Neural cell (in vitro differentiated cells): ENCODE measurements at regions not wholly inside any gene's neighbourhood (a gene's known extent, or its start where the extent isn't known, plus 50 kb on each side); places are given as distances from the start of the nearest gene placed in this dataset.

Experiments used
- H2AFZ ChIP-seq: fragments of 200-600, 300-800 bp; sonication (generic), shearing (Covaris generic); 2 replicates; pipeline ENCODE4 v1.6.0; 2014; ENCODE audit warnings: low read depth, mild to moderate bottlenecking, antibody characterized with exemption, low read length, moderate library complexity
- H3F3A ChIP-seq: fragments of 200-600 bp; shearing (Covaris generic); 2 replicates; pipeline ENCODE4 v1.6.1; 2016; ENCODE audit warnings: mild to moderate bottlenecking, moderate library complexity, mixed read lengths, antibody characterized with exemption, low read length; ENCODE audit not compliant: insufficient read depth, poor library complexity, severe bottlenecking
- H3K27ac ChIP-seq: fragments of 200-600, 300-800 bp; sonication (generic), shearing (Covaris generic); 2 replicates; pipeline ENCODE4 v1.5.1; 2014; ENCODE audit warnings: mild to moderate bottlenecking, low read length, moderate library complexity
- H3K27me3 ChIP-seq: fragments of 300-800, 200-600 bp; sonication (generic), shearing (Covaris generic); 2 replicates; pipeline ENCODE4 v1.6.0; 2014; ENCODE audit warnings: mild to moderate bottlenecking, low read depth, low read length, moderate library complexity; ENCODE audit not compliant: insufficient read depth
- H3K36me3 ChIP-seq: fragments of 300-800, 200-600 bp; sonication (generic), shearing (Covaris generic); 2 replicates; pipeline ENCODE4 v1.5.1; 2014; ENCODE audit warnings: mild to moderate bottlenecking, antibody characterized with exemption, low read length, moderate library complexity; ENCODE audit not compliant: insufficient read depth
- H3K4me2 ChIP-seq: fragments of 300-800, 200-600 bp; sonication (generic), shearing (Covaris generic); 2 replicates; pipeline ENCODE4 v1.6.0; 2014; ENCODE audit warnings: mild to moderate bottlenecking, low read length
- H3K4me3 ChIP-seq: fragments of 300-800, 200-600 bp; sonication (generic), shearing (Covaris generic); 2 replicates; pipeline ENCODE4 v1.5.1; 2014; ENCODE audit warnings: mild to moderate bottlenecking, low read length, moderate library complexity
- H3K79me2 ChIP-seq: fragments of 200-600 bp; shearing (Covaris generic); replicated peaks from 2 replicates; pipeline ENCODE4 v1.6.0; 2014; ENCODE audit warnings: mild to moderate bottlenecking, low read length, moderate library complexity; ENCODE audit not compliant: insufficient read depth
- H3K9ac ChIP-seq: fragments of 300-800, 200-600 bp; sonication (generic), shearing (Covaris generic); 2 replicates; pipeline ENCODE4 v1.6.1; 2016; ENCODE audit warnings: mild to moderate bottlenecking, low read length, mixed read lengths
- H3K9me2 ChIP-seq: fragments of 200-600 bp; shearing (Covaris generic); 2 replicates; pipeline ENCODE4 v1.6.1; 2016; ENCODE audit warnings: mild to moderate bottlenecking, low read length, mixed read lengths; ENCODE audit not compliant: insufficient read depth
- H3K9me3 ChIP-seq: fragments of 200-600, 300-800 bp; sonication (generic), shearing (Covaris generic); 2 replicates; pipeline ENCODE4 v1.6.1; 2016; ENCODE audit warnings: mild to moderate bottlenecking, mixed run types, low read length, moderate library complexity, mixed read lengths
- H4K20me1 ChIP-seq: fragments of 200-600 bp; shearing (Covaris generic); 2 replicates; pipeline ENCODE4 v1.6.1; 2016; ENCODE audit warnings: mild to moderate bottlenecking, mixed run types; ENCODE audit not compliant: insufficient read depth
- CTCF ChIP-seq: fragments of 450-650 bp; IDR thresholded peaks from 2 replicates; pipeline ENCODE4 v1.5.1; 2014; ENCODE audit warnings: antibody characterized with exemption, mild to moderate bottlenecking, moderate library complexity; ENCODE audit not compliant: poor library complexity, severe bottlenecking
- EP300 ChIP-seq: fragments of 450-650 bp; conservative IDR thresholded peaks from 2 replicates; pipeline ENCODE4 v1.6.1; 2014; ENCODE audit warnings: antibody characterized with exemption, mild to moderate bottlenecking, moderate library complexity; ENCODE audit not compliant: poor library complexity, severe bottlenecking
- EZH2 ChIP-seq: fragments of 200-600, 300-800 bp; shearing (Covaris generic), sonication (generic); IDR thresholded peaks from 2 replicates; pipeline ENCODE4 v1.6.1; 2014; ENCODE audit warnings: antibody characterized with exemption, low read length, borderline replicate concordance, mild to moderate bottlenecking; ENCODE audit not compliant: insufficient read depth, poor library complexity, severe bottlenecking
- MXI1 ChIP-seq: fragments of 450-650 bp; conservative IDR thresholded peaks from 2 replicates; pipeline ENCODE4 v1.6.1; 2014; ENCODE audit warnings: antibody characterized with exemption, mild to moderate bottlenecking; ENCODE audit not compliant: poor library complexity, severe bottlenecking
- POLR2AphosphoS5 ChIP-seq: IDR thresholded peaks from 2 replicates; pipeline ENCODE4 v1.6.1; 2012
- RAD21 ChIP-seq: fragments of 450-650 bp; conservative IDR thresholded peaks from 2 replicates; pipeline ENCODE4 v1.6.1; 2014; ENCODE audit warnings: antibody characterized with exemption, mild to moderate bottlenecking, moderate library complexity
- SMC3 ChIP-seq: fragments of 450-650 bp; conservative IDR thresholded peaks from 2 replicates; pipeline ENCODE4 v1.6.1; 2014; ENCODE audit warnings: antibody characterized with exemption, mild to moderate bottlenecking, moderate library complexity; ENCODE audit not compliant: poor library complexity
- TAF1 ChIP-seq: IDR thresholded peaks from 2 replicates; pipeline ENCODE4 v1.6.1; 2012; ENCODE audit warnings: low read depth
- TF ChIP-seq, protein P1 (sequence below): IDR thresholded peaks from 2 replicates; pipeline ENCODE4 v1.6.1; 2012; ENCODE audit warnings: borderline replicate concordance

GRCh38 chr22:47965896-47966295, 1203.4 kb downstream of the TBC1D22A start:
- H4K20me1 ChIP-seq, result no peaks in the 10 kb centered on the region
- H3K9me2 ChIP-seq, result no peaks in the 10 kb centered on the region
- H3K9me3 ChIP-seq, result no peaks in the 10 kb centered on the region
- no peak overlapping the region for H2AFZ ChIP-seq
- no peaks in the 10 kb centered on the region for H3K79me2 ChIP-seq
- H3F3A ChIP-seq, result no peaks in the 10 kb centered on the region
- H3K9ac ChIP-seq, result no peak overlapping the region
- no peak for TF ChIP-seq EP300
- no peak for TF ChIP-seq CTCF
- TF ChIP-seq POLR2AphosphoS5, result no peak
- TF ChIP-seq SMC3, result no peak
- no peak for TF ChIP-seq RAD21
- TF ChIP-seq TAF1, result no peak
- TF ChIP-seq MXI1, result no peak
- TF ChIP-seq EZH2, result no peak
- TF ChIP-seq, protein P1, sequence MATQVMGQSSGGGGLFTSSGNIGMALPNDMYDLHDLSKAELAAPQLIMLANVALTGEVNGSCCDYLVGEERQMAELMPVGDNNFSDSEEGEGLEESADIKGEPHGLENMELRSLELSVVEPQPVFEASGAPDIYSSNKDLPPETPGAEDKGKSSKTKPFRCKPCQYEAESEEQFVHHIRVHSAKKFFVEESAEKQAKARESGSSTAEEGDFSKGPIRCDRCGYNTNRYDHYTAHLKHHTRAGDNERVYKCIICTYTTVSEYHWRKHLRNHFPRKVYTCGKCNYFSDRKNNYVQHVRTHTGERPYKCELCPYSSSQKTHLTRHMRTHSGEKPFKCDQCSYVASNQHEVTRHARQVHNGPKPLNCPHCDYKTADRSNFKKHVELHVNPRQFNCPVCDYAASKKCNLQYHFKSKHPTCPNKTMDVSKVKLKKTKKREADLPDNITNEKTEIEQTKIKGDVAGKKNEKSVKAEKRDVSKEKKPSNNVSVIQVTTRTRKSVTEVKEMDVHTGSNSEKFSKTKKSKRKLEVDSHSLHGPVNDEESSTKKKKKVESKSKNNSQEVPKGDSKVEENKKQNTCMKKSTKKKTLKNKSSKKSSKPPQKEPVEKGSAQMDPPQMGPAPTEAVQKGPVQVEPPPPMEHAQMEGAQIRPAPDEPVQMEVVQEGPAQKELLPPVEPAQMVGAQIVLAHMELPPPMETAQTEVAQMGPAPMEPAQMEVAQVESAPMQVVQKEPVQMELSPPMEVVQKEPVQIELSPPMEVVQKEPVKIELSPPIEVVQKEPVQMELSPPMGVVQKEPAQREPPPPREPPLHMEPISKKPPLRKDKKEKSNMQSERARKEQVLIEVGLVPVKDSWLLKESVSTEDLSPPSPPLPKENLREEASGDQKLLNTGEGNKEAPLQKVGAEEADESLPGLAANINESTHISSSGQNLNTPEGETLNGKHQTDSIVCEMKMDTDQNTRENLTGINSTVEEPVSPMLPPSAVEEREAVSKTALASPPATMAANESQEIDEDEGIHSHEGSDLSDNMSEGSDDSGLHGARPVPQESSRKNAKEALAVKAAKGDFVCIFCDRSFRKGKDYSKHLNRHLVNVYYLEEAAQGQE, result no peak
- no peak overlapping the region for H3K4me3 ChIP-seq
- no peak overlapping the region for H3K27ac ChIP-seq
- H3K4me2 ChIP-seq, result no peak overlapping the region
- no peaks in the 10 kb centered on the region for H3K27me3 ChIP-seq
- H3K36me3 ChIP-seq, result no peaks in the 10 kb centered on the region

- H3K27ac ChIP-seq, result no peak overlapping the region
- no peak overlapping the region for H3K9ac ChIP-seq
- H3K9me3 ChIP-seq, result no peaks in the 10 kb centered on the region
- no peaks in the 10 kb centered on the region for H3K79me2 ChIP-seq
- no peak for TF ChIP-seq SMC3
- no peak for TF ChIP-seq EP300
- TF ChIP-seq, protein P1, result no peak
- TF ChIP-seq TAF1, result no peak
- no peak for TF ChIP-seq EZH2
- no peak for TF ChIP-seq RAD21
- no peak for TF ChIP-seq CTCF
- TF ChIP-seq POLR2AphosphoS5, result no peak
- TF ChIP-seq MXI1, result no peak
- H3K27me3 ChIP-seq, result no peaks in the 10 kb centered on the region
- H3K4me2 ChIP-seq, result no peak overlapping the region
- no peaks in the 10 kb centered on the region for H3K36me3 ChIP-seq
- H2AFZ ChIP-seq, result no peak overlapping the region
- H3F3A ChIP-seq, result no peaks in the 10 kb centered on the region
- H3K9me2 ChIP-seq, result no peaks in the 10 kb centered on the region
- H3K4me3 ChIP-seq, result no peak overlapping the region
- no peaks in the 10 kb centered on the region for H4K20me1 ChIP-seq
Observed at GRCh38 chr22:47965066-47965465, 1202.6 kb downstream of the TBC1D22A start.
